Stimulated activated naive B cell treated with anti-CD40 and anti-IgM and Interleukin-4, amounts not matched to agents 10 μg/mL and 1 μg/mL and 100 μg/mL, for 72 hours (primary cell): ENCODE measurements at regions not wholly inside any gene's neighbourhood (a gene's known extent, or its start where the extent isn't known, plus 50 kb on each side); places are given as distances from the start of the nearest gene placed in this dataset.
"Not testable (repeated sequence)": the region's sequence is repeated elsewhere in the genome, so short reads cannot be mapped to it uniquely, and the experiment has no call there.

ENCODE experiments used
- ATAC-seq, 2 donors: fragments of 150-1000 bp; cut with Tn5 transposase; replicated peaks; 2 replicates each; pipeline ENCODE4 v1.10.0; 2021; ENCODE audit warnings: moderate library complexity in 1 of 2
- DNase-seq: peaks from one replicate; pipeline ENCODE4 v3.0.0; 2021
- H3K27ac Mint-ChIP-seq: one replicate; pipeline ENCODE4 v1.8.0; 2022; ENCODE audit warnings: mild to moderate bottlenecking, mixed read lengths
- H3K27me3 Mint-ChIP-seq, 2 donors: one replicate each; pipeline ENCODE4 v1.8.0; 2022; ENCODE audit warnings: mixed read lengths in 2 of 2
- H3K36me3 Mint-ChIP-seq, 2 donors: one replicate each; pipeline ENCODE4 v1.8.0; 2022; ENCODE audit warnings: mixed read lengths in 2 of 2, mild to moderate bottlenecking in 1 of 2
- H3K4me1 Mint-ChIP-seq, 2 donors: one replicate each; pipeline ENCODE4 v1.8.0; 2022; ENCODE audit warnings: mixed read lengths in 2 of 2, mild to moderate bottlenecking in 1 of 2
- H3K4me3 Mint-ChIP-seq, 2 donors: one replicate each; pipeline ENCODE4 v1.8.0; 2022; ENCODE audit warnings: mild to moderate bottlenecking in 2 of 2, mixed read lengths in 2 of 2, moderate library complexity in 1 of 2
- H3K9me3 Mint-ChIP-seq, 2 donors: one replicate each; pipeline ENCODE4 v1.8.0; 2022; ENCODE audit warnings: mixed read lengths in 2 of 2, mild to moderate bottlenecking in 1 of 2

- Mint-ChIP-seq H3K4me3 (no peak overlapping the region), H3K9me3 (peaks cover 0 to 4% of the 10 kb centered on the region in 2 donors), H3K4me1 (no peaks in the 10 kb centered on the region), H3K27me3 (no peaks in the 10 kb centered on the region), H3K36me3 (no peaks in the 10 kb centered on the region), H3K27ac (no peak overlapping the region)
- DNase-seq, result no peak
- ATAC-seq, result no peak
Observed at GRCh38 chr11:21769188-21769587, 423.7 kb upstream of the ANO5 start.

- H3K4me3 Mint-ChIP-seq, result no peak overlapping the region
- no peak overlapping the region for H3K27ac Mint-ChIP-seq
- ATAC-seq (no peak), DNase-seq (no peak)
- H3K27me3 Mint-ChIP-seq, result no peaks in the 10 kb centered on the region
- H3K4me1 Mint-ChIP-seq, result no peaks in the 10 kb centered on the region
- peaks cover 2 to 4% of the 10 kb centered on the region in 2 donors for H3K9me3 Mint-ChIP-seq
- no peaks in the 10 kb centered on the region for H3K36me3 Mint-ChIP-seq
Observed at GRCh38 chr11:21771097-21771496, 421.8 kb upstream of the ANO5 start.

- Mint-ChIP-seq H3K4me3 (no peak overlapping the region), H3K27ac (no peak overlapping the region), H3K9me3 (peaks cover 2 to 4% of the 10 kb centered on the region in 2 donors), H3K4me1 (no peaks in the 10 kb centered on the region), H3K27me3 (no peaks in the 10 kb centered on the region), H3K36me3 (no peaks in the 10 kb centered on the region)
- DNase-seq, result no peak
- no peak for ATAC-seq
Observed at GRCh38 chr11:21774212-21774611, 418.7 kb upstream of the ANO5 start.

GRCh38 chr11:21775911-21776310, 417.0 kb upstream of the ANO5 start:
- Mint-ChIP-seq H3K36me3 (no peaks in the 10 kb centered on the region), H3K9me3 (peaks cover 2 to 4% of the 10 kb centered on the region in 2 donors), H3K27me3 (no peaks in the 10 kb centered on the region), H3K27ac (no peak overlapping the region), H3K4me3 (no peak overlapping the region), H3K4me1 (no peaks in the 10 kb centered on the region)
- ATAC-seq (no peak), DNase-seq (no peak)

GRCh38 chr11:21783954-21784353, 408.9 kb upstream of the ANO5 start:
- no peaks in the 10 kb centered on the region for H3K36me3 Mint-ChIP-seq
- no peak for DNase-seq
- no peak overlapping the region for H3K27ac Mint-ChIP-seq
- H3K27me3 Mint-ChIP-seq, result no peaks in the 10 kb centered on the region
- H3K9me3 Mint-ChIP-seq, result peaks cover 0 to 6% of the 10 kb centered on the region in 2 donors
- ATAC-seq, result no peak
- no peaks in the 10 kb centered on the region for H3K4me1 Mint-ChIP-seq
- H3K4me3 Mint-ChIP-seq, result no peak overlapping the region

GRCh38 chr11:21785351-21785750, 407.5 kb upstream of the ANO5 start:
- Mint-ChIP-seq H3K27me3 (no peaks in the 10 kb centered on the region), H3K4me1 (no peaks in the 10 kb centered on the region), H3K27ac (no peak overlapping the region), H3K9me3 (peaks cover 5 to 10% of the 10 kb centered on the region in 2 donors), H3K4me3 (no peak overlapping the region), H3K36me3 (no peaks in the 10 kb centered on the region)
- ATAC-seq (no peak), DNase-seq (no peak)

- Mint-ChIP-seq H3K4me3 (no peak overlapping the region), H3K36me3 (no peaks in the 10 kb centered on the region), H3K9me3 (peaks cover 5 to 15% of the 10 kb centered on the region in 2 donors), H3K4me1 (no peaks in the 10 kb centered on the region), H3K27ac (no peak overlapping the region), H3K27me3 (no peaks in the 10 kb centered on the region)
- DNase-seq (no peak), ATAC-seq (no peak)
Observed at GRCh38 chr11:21794306-21794705, 398.6 kb upstream of the ANO5 start.

GRCh38 chr11:21798216-21798615, 394.7 kb upstream of the ANO5 start:
- H3K4me1 Mint-ChIP-seq, result no peaks in the 10 kb centered on the region
- no peaks in the 10 kb centered on the region for H3K36me3 Mint-ChIP-seq
- ATAC-seq (no peak), DNase-seq (no peak)
- no peak overlapping the region for H3K4me3 Mint-ChIP-seq
- no peak overlapping the region for H3K27ac Mint-ChIP-seq
- H3K9me3 Mint-ChIP-seq, result peaks cover 3 to 5% of the 10 kb centered on the region in 2 donors
- H3K27me3 Mint-ChIP-seq, result no peaks in the 10 kb centered on the region

GRCh38 chr11:21804523-21804922, 388.4 kb upstream of the ANO5 start:
- not testable (repeated sequence) for H3K4me1 Mint-ChIP-seq, H3K4me3 Mint-ChIP-seq, H3K27ac Mint-ChIP-seq, DNase-seq, H3K27me3 Mint-ChIP-seq, ATAC-seq, H3K36me3 Mint-ChIP-seq
- peaks cover 7 to 11% of the 10 kb centered on the region in 2 donors for H3K9me3 Mint-ChIP-seq

GRCh38 chr11:21806508-21806907, 386.4 kb upstream of the ANO5 start:
- Mint-ChIP-seq H3K9me3 (peaks cover 7 to 14% of the 10 kb centered on the region in 2 donors), H3K4me3 (no peak overlapping the region), H3K4me1 (no peaks in the 10 kb centered on the region), H3K27ac (no peak overlapping the region), H3K27me3 (no peaks in the 10 kb centered on the region), H3K36me3 (peaks cover 0 to 3% of the 10 kb centered on the region in 2 donors)
- DNase-seq, result no peak
- no peak for ATAC-seq

- Mint-ChIP-seq H3K27me3 (no peaks in the 10 kb centered on the region), H3K4me3 (no peak overlapping the region), H3K36me3 (peaks cover 0 to 3% of the 10 kb centered on the region in 2 donors), H3K4me1 (no peaks in the 10 kb centered on the region), H3K9me3 (peaks cover 7 to 12% of the 10 kb centered on the region in 2 donors), H3K27ac (no peak overlapping the region)
- ATAC-seq (no peak), DNase-seq (no peak)
Observed at GRCh38 chr11:21806947-21807346, 385.9 kb upstream of the ANO5 start.

- ATAC-seq (no peak), DNase-seq (no peak)
- H3K4me3 Mint-ChIP-seq, result no peak overlapping the region
- peaks cover 0 to 3% of the 10 kb centered on the region in 2 donors for H3K36me3 Mint-ChIP-seq
- peaks cover 7 to 12% of the 10 kb centered on the region in 2 donors for H3K9me3 Mint-ChIP-seq
- no peaks in the 10 kb centered on the region for H3K4me1 Mint-ChIP-seq
- H3K27ac Mint-ChIP-seq, result no peak overlapping the region
- H3K27me3 Mint-ChIP-seq, result no peaks in the 10 kb centered on the region
Observed at GRCh38 chr11:21807350-21807749, 385.5 kb upstream of the ANO5 start.

GRCh38 chr11:21810650-21811049, 382.2 kb upstream of the ANO5 start:
- Mint-ChIP-seq H3K9me3 (peaks cover 3 to 7% of the 10 kb centered on the region in 2 donors), H3K4me3 (no peak overlapping the region), H3K36me3 (no peaks in the 10 kb centered on the region), H3K27me3 (no peaks in the 10 kb centered on the region), H3K4me1 (no peaks in the 10 kb centered on the region), H3K27ac (no peak overlapping the region)
- DNase-seq (no peak), ATAC-seq (no peak)

GRCh38 chr11:21811572-21811971, 381.3 kb upstream of the ANO5 start:
- no peaks in the 10 kb centered on the region for H3K27me3 Mint-ChIP-seq
- no peak overlapping the region for H3K27ac Mint-ChIP-seq
- no peaks in the 10 kb centered on the region for H3K4me1 Mint-ChIP-seq
- no peak for ATAC-seq
- peaks cover 3 to 7% of the 10 kb centered on the region in 2 donors for H3K9me3 Mint-ChIP-seq
- no peak for DNase-seq
- no peaks in the 10 kb centered on the region for H3K36me3 Mint-ChIP-seq
- H3K4me3 Mint-ChIP-seq, result no peak overlapping the region

GRCh38 chr11:21814169-21814568, 378.7 kb upstream of the ANO5 start:
- DNase-seq (no peak), ATAC-seq (no peak)
- peaks cover 0 to 5% of the 10 kb centered on the region in 2 donors for H3K9me3 Mint-ChIP-seq
- no peaks in the 10 kb centered on the region for H3K27me3 Mint-ChIP-seq
- H3K4me3 Mint-ChIP-seq, result no peak overlapping the region
- no peaks in the 10 kb centered on the region for H3K36me3 Mint-ChIP-seq
- no peaks in the 10 kb centered on the region for H3K4me1 Mint-ChIP-seq
- H3K27ac Mint-ChIP-seq, result no peak overlapping the region

- Mint-ChIP-seq H3K27ac (no peak overlapping the region), H3K27me3 (no peaks in the 10 kb centered on the region), H3K9me3 (peaks cover 0 to under 1% of the 10 kb centered on the region in 2 donors)
Observed at GRCh38 chr11:21817696-21818095, 375.2 kb upstream of the ANO5 start.

More at GRCh38 chr11:21817696-21818095, 375.2 kb upstream of the ANO5 start:
- Mint-ChIP-seq H3K36me3 (no peaks in the 10 kb centered on the region), H3K4me3 (no peak overlapping the region), H3K4me1 (no peaks in the 10 kb centered on the region)
- ATAC-seq (no peak), DNase-seq (no peak)
